HL-60 (cell line): ENCODE measurements at regions not wholly inside any gene's neighbourhood (a gene's known extent, or its start where the extent isn't known, plus 50 kb on each side); places are given as distances from the start of the nearest gene placed in this dataset.

Experiments used
- DNase-seq, 2 experiments: peaks; one replicate each; pipeline ENCODE4 v3.0.0-alpha.2; 2010 to 2020; ENCODE audit warnings: low read depth in 1 of 2, low spot score in 1 of 2
- H3K27ac ChIP-seq: fragments of 250-450 bp; sonication (Bioruptor Pico); replicated peaks from 2 replicates; pipeline ENCODE4 v1.5.1; 2020; ENCODE audit warnings: mild to moderate bottlenecking, moderate library complexity
- H3K27me3 ChIP-seq: fragments of 250-450 bp; sonication (Bioruptor Pico); 2 replicates; pipeline ENCODE4 v1.5.1; 2021; ENCODE audit warnings: mild to moderate bottlenecking, moderate library complexity; ENCODE audit not compliant: insufficient read depth, poor library complexity, severe bottlenecking
- H3K4me3 ChIP-seq: replicated peaks from 2 replicates; pipeline ENCODE4 v1.5.1; 2011; ENCODE audit warnings: mild to moderate bottlenecking, control low read depth, low read length; ENCODE audit not compliant: insufficient read depth
- CTCF ChIP-seq: IDR thresholded peaks from one replicate; pipeline ENCODE4 v1.5.1; 2011; ENCODE audit warnings: low read length, control low read depth, inconsistent platforms; ENCODE audit not compliant: insufficient read depth
- GABPA ChIP-seq: IDR thresholded peaks from 2 replicates; pipeline ENCODE4 v1.6.1; 2012; ENCODE audit warnings: low read depth
- POLR2AphosphoS5 ChIP-seq: IDR thresholded peaks from 2 replicates; pipeline ENCODE4 v1.6.1; 2012; ENCODE audit warnings: low read depth
- SPI1 ChIP-seq: IDR thresholded peaks from 2 replicates; pipeline ENCODE4 v1.6.1; 2012; ENCODE audit warnings: low read depth, mild to moderate bottlenecking, borderline replicate concordance
- TF ChIP-seq, protein P1 (sequence below): IDR thresholded peaks from 2 replicates; pipeline ENCODE4 v1.6.1; 2012; ENCODE audit warnings: low read depth; ENCODE audit not compliant: insufficient replicate concordance

DNA sequence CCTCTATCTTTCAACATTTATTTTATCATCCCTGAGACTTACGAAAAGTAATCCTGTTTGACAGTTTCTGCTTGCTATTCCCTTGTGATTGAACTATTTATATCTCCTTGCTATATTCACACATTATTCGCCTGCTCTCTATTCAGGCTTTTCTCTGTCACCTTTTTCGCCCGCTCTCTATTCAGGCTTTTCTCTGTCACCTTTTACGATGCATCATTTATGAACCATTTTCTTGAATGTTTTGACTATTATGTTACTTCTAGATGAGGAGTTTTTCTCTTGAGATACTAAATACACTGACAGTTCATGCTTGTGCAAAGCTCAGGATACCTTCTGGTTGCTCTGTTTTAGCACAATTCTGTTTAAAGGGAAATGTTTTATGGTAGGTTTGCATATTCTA lies 143.3 kb upstream of the VSTM2A start:
- no peak for DNase-seq
- no peaks in the 10 kb centered on the region for H3K27me3 ChIP-seq
- H3K27ac ChIP-seq: no peak overlapping the region
- no peak overlapping the region for H3K4me3 ChIP-seq
- TF ChIP-seq SPI1 (no peak), POLR2AphosphoS5 (no peak), CTCF (no peak), GABPA (no peak)
- TF ChIP-seq, protein P1, sequence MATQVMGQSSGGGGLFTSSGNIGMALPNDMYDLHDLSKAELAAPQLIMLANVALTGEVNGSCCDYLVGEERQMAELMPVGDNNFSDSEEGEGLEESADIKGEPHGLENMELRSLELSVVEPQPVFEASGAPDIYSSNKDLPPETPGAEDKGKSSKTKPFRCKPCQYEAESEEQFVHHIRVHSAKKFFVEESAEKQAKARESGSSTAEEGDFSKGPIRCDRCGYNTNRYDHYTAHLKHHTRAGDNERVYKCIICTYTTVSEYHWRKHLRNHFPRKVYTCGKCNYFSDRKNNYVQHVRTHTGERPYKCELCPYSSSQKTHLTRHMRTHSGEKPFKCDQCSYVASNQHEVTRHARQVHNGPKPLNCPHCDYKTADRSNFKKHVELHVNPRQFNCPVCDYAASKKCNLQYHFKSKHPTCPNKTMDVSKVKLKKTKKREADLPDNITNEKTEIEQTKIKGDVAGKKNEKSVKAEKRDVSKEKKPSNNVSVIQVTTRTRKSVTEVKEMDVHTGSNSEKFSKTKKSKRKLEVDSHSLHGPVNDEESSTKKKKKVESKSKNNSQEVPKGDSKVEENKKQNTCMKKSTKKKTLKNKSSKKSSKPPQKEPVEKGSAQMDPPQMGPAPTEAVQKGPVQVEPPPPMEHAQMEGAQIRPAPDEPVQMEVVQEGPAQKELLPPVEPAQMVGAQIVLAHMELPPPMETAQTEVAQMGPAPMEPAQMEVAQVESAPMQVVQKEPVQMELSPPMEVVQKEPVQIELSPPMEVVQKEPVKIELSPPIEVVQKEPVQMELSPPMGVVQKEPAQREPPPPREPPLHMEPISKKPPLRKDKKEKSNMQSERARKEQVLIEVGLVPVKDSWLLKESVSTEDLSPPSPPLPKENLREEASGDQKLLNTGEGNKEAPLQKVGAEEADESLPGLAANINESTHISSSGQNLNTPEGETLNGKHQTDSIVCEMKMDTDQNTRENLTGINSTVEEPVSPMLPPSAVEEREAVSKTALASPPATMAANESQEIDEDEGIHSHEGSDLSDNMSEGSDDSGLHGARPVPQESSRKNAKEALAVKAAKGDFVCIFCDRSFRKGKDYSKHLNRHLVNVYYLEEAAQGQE: no peak

DNA sequence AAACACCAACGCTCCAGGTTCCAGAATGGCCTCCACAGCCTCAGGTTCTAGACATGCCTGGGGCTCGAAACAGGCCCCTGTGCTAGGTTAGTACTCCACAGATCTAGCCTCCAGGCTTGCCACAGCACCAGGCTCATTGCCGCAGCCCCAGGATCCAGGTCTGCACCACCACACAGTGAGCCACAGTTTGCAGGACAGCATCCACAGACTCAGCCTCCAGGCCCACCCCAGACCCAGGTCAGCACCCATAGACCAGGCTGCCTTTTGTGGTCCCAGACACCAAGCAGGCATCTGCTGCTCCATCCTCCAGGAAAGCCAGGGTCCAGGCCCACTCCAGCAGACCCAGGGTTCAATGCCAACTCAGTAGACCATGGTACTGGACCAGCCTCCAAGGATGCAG lies 132.3 kb upstream of the VSTM2A start:
- no peaks in the 10 kb centered on the region for H3K27me3 ChIP-seq
- no peak for DNase-seq
- H3K27ac ChIP-seq: no peak overlapping the region
- H3K4me3 ChIP-seq: no peak overlapping the region
- TF ChIP-seq GABPA: no peak
- TF ChIP-seq POLR2AphosphoS5: no peak
- no peak for TF ChIP-seq CTCF
- TF ChIP-seq SPI1: no peak
- TF ChIP-seq, protein P1: no peak

GRCh38 chr7:54416678-54417077 lies 125.5 kb upstream of the VSTM2A start:
- H3K27ac ChIP-seq: no peak overlapping the region
- no peak for DNase-seq
- no peak for TF ChIP-seq CTCF
- H3K27me3 ChIP-seq: no peaks in the 10 kb centered on the region
- no peak overlapping the region for H3K4me3 ChIP-seq

DNA sequence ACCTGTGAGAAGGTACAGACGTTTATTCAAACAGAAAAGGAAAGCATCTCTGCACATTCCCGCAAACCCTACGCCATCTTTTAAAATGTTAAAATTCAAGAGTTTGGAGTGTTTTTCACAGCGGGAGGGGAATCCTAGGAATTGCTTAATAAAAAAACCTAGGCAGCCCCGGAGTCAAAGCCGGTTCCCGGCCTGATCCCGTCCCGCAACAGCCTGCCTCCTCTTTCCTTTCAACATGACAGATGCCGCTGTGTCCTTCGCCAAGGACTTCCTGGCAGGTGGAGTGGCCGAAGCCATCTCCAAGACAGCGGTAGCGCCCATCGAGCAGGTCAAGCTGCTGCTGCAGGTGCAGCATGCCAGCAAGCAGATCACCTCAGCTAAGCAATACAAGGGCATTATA lies 123.0 kb upstream of the VSTM2A start:
- DNase-seq: no peak
- no peak for TF ChIP-seq GABPA
- TF ChIP-seq POLR2AphosphoS5: no peak
- no peak for TF ChIP-seq CTCF
- TF ChIP-seq SPI1: no peak
- TF ChIP-seq, protein P1: no peak
- Histone ChIP-seq H3K27me3 (no peaks in the 10 kb centered on the region), H3K27ac (no peak overlapping the region), H3K4me3 (no peak overlapping the region)
